Gastrocnemius medialis (tissue), 4 donors: ENCODE measurements at regions not wholly inside any gene's neighbourhood (a gene's known extent, or its start where the extent isn't known, plus 50 kb on each side); places are given as distances from the start of the nearest gene placed in this dataset.

Experiments
- POLR2A ChIP-seq, 2 donors: fragments of 450-650 bp; IDR thresholded peaks; one replicate each; pipeline ENCODE4 v1.6.1; 2017; ENCODE audit warnings: antibody characterized with exemption in 2 of 2, mild to moderate bottlenecking in 2 of 2, moderate library complexity in 2 of 2
- TF ChIP-seq, protein P1 (sequence below), 5 experiments: fragments of 450-650 bp in 3 of 5; fragments of 200-600 bp in 2 of 5; sonication (generic) in 2 of 5; IDR thresholded peaks in 4 of 5; conservative IDR thresholded peaks in 1 of 5; 1 replicate in 4 of 5; 2 replicates in 1 of 5; pipeline ENCODE4 v1.5.1; 2016 to 2019; ENCODE audit warnings: antibody characterized with exemption in 5 of 5, mild to moderate bottlenecking in 3 of 5, moderate library complexity in 3 of 5

DNA sequence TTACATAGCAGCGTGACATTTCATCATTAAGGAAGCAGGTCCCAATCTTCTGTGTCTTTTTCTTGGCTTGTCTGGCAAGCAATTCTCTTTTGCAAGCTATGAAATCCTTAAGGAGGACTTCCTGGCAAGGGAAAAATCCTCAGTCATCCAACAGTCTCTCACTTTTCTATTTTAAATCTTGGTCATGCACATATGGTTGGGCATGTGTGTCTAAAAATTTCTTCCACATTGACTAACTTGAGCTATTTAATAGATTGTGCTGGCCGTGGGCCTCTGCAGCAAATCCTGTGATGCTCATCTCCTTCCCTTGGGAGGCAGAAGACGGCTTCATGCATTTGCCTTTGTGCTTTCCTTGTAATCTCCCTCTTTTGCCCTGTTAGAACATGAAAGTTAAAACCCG, 634.3 kb upstream of the FANCL start:
- TF ChIP-seq, protein P1, sequence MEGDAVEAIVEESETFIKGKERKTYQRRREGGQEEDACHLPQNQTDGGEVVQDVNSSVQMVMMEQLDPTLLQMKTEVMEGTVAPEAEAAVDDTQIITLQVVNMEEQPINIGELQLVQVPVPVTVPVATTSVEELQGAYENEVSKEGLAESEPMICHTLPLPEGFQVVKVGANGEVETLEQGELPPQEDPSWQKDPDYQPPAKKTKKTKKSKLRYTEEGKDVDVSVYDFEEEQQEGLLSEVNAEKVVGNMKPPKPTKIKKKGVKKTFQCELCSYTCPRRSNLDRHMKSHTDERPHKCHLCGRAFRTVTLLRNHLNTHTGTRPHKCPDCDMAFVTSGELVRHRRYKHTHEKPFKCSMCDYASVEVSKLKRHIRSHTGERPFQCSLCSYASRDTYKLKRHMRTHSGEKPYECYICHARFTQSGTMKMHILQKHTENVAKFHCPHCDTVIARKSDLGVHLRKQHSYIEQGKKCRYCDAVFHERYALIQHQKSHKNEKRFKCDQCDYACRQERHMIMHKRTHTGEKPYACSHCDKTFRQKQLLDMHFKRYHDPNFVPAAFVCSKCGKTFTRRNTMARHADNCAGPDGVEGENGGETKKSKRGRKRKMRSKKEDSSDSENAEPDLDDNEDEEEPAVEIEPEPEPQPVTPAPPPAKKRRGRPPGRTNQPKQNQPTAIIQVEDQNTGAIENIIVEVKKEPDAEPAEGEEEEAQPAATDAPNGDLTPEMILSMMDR (IDR thresholded peaks at IDR 0.05 in 4 of 5, conservative IDR thresholded peaks at IDR 0.05 in 1 of 5) = no peak
- TF ChIP-seq POLR2A (IDR thresholded peaks at IDR 0.05) = no peak
